GM21737 (cell line): ENCODE measurements at regions not wholly inside any gene's neighbourhood (a gene's known extent, or its start where the extent isn't known, plus 50 kb on each side); places are given as distances from the start of the nearest gene placed in this dataset.

Experiments used
- ATAC-seq: cut with Tn5 transposase; IDR thresholded peaks from one replicate; pipeline ENCODE4 v1.9.1; 2021; ENCODE audit warnings: mild to moderate bottlenecking, moderate library complexity; ENCODE audit not compliant: unreplicated experiment

DNA sequence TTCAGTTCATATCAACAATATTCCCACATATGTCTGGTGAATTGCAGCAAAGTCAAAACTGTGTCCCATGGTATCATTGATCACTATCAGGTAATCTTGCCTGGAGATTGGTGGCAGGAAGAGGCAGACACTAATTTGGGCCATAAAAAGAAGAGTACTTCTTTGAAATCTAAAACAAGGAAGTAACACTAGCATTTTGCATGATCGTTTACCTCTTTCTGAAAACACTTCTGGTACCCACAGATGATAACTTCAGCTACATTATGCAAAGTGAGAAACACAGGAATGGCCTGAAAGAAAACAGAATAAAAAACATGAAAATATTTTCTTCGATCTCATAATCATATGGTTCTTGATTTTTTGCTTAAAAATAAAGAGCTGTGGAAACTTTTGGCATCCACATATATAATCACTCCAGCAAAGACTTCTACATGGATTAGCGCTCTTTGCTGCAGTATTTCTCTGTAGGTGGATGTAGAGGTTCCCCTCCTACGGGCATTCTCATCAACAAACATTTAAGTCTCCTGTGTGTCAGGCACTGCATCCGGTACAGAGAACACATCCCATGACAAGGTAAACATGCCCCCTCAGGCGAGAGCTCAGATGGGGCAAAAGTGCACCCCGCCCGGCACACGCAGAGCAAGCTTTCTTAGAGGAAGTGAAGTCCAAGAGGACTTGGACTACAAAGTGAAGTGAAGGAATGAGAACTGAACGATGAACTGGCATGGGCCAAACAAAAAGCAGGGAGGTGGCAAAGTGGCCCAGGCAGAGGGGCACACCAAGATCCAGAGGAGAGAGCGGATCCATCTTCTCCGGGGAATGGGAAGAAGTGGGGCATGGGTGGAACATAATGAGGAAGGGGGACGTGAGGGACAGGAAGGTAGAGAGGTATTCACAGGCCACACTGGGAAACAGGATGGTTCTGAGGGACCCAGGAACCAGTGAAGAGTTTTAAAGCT, 68.0 kb upstream of the RIOK3 start:
- ATAC-seq = no peak

DNA sequence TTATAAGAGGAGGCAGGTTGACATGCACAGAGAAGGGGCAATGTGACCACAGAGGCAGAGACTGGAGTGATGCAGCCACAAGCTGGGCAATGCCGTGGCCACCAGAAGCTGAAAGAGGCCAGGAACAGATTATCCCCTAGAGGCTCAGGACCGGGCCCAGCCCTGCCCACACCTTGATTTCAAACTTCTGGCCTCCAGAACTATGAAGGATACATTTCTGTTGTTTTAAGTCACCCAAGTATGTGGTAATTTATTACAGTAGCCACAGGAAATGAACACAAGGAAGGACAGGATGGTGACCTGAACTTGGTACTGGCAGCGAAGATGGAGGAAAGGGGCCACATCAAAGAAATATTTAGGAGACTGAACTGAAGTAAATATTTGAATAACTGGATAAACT, 66.8 kb upstream of the RIOK3 start:
- no peak for ATAC-seq

GRCh38 chr18:23387265-23387664, 65.8 kb upstream of the RIOK3 start:
- ATAC-seq = no peak

GRCh38 chr18:23388357-23388756, 64.7 kb upstream of the RIOK3 start:
- ATAC-seq = no peak

DNA sequence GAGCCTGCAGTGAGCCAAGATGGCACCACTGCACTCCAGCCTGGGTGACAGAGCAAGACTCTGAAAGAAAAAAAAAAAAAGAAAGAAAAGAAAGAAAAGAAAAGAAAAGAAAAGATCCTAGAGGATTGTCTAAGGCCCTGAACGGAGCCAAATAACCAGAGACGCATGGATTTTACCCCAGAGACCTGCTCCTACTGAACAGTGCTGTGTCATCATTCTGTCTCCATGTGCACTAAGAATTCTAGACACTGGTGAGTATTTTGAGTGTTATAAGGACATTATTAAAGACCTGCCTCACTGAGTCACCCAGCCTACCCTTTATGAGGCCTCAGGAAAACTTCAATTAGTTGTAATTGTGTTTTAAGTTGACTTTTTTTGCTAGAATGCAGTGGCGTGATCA, 61.9 kb upstream of the RIOK3 start:
- no peak for ATAC-seq

- ATAC-seq = no peak
Measured at GRCh38 chr18:23397907-23398306, 55.2 kb upstream of the RIOK3 start.

- ATAC-seq = no peak
Measured at GRCh38 chr18:23398401-23398800, 54.7 kb upstream of the RIOK3 start.

GRCh38 chr18:23399067-23399466, 54.0 kb upstream of the RIOK3 start:
- ATAC-seq = no peak

GRCh38 chr18:23400918-23401317, 52.2 kb upstream of the RIOK3 start:
- ATAC-seq = no peak

DNA sequence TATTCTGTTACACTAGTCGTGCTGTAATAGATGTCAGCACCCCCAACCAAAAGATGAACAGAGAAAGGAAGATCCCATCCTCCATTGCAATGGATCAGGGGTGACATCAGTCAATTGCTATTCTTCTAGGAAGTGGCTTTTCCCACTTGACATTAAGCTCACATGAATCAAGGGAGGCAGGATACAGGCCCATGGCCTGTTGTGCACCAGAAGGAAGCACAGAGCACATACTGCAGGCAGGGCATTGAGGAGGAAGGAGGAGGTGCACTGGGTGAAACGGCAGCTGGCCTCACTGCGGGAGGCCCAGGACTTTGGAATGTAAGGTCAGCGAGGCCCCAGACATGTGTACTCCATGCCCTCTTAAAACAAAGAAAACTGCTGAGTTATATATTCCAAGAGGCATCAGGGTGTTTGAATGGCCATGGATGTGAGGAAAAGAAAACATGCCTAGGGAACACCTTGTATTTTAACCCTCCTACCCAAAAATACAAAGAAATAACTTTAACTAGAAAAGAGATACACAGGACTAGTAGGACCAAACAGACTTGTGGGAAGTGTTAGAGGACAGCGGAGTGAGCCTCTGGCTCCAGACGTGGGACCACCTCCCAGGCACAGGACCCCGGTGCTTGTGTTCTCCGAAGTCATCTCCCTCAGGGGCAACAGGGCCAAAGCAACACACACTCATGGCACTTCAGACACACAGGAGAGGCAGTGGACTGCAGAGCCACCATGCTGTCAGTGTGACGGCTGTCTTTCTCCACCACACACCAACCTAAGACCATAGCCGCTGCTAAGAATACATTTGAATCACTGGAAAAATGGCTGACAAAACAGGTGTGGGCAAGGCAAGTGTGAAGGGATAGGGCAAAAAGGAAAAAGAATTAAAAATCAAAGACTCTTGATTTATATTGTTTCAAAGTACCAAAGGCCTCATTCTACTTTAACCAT, 51.4 kb upstream of the RIOK3 start:
- ATAC-seq = no peak
